GM18909 (cell line): ENCODE measurements at regions not wholly inside any gene's neighbourhood (a gene's known extent, or its start where the extent isn't known, plus 50 kb on each side); places are given as distances from the start of the nearest gene placed in this dataset.
A peak's percentile ranks its signal among the peaks of the same experiment; 100 is the strongest.

Source experiments
- ATAC-seq: cut with Tn5 transposase; IDR thresholded peaks from one replicate; pipeline ENCODE4 v1.9.1; 2021; ENCODE audit warnings: mild to moderate bottlenecking; ENCODE audit not compliant: unreplicated experiment, poor library complexity

DNA sequence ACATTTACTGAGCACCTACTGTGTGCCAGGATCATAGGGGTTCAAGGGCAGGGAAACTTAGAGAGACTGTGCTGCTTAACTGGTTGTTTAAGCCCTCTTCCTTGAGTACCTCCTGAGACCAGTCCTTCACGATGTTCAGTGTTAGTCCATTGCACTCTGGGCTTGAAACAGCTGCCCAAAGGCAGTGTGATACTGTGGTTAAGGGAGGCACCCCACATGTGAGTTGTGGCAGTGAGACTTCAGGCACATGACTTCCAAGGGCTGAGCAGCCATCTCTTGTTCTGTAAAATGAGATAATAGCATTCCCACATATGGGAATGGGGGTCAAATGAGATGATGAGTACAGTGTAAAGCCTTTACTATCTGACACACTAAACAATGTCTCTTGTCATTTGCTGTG is 75.1 kb downstream of the LINGO1 start:
- ATAC-seq = no peak

DNA sequence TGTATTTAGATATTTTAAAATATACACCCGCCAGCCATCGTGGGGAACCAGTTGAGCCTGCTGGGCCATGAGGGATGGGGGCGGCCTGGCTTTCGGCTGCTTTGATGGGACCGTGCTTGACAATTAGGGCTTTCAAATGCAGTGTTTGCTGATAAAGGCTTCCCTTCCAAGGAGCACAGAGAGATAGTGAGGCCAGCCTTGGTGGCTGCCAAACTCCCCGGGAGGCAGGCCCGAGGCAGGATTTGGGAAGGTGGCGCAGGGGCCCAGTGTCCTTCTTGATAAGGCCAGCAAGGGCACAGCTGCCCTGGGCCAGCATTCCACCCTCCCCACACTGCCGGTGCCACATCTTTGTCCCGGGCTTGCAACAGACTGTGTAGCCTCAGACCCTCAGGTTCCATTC is 75.6 kb downstream of the LINGO1 start:
- ATAC-seq = no peak

DNA sequence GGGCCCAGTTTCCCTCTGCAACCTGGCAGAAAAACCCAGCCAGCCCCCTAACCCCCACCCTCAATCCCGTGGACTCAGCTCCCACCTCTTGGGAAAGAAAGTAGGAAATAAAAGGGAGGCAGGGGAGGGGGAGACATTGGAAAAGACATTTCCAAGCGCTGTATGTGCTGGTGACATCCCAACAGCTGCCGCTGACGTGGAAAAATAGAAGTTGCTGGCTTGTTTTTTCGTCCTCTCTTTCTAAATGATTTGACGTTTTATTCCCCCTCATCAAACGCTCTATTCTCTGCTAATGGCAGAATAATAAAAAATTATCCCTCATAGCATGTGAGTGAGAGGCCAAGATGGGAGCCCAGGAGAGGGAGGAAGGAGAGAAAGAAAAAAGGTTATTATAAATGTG is 76.1 kb downstream of the LINGO1 start:
- no peak for ATAC-seq

DNA sequence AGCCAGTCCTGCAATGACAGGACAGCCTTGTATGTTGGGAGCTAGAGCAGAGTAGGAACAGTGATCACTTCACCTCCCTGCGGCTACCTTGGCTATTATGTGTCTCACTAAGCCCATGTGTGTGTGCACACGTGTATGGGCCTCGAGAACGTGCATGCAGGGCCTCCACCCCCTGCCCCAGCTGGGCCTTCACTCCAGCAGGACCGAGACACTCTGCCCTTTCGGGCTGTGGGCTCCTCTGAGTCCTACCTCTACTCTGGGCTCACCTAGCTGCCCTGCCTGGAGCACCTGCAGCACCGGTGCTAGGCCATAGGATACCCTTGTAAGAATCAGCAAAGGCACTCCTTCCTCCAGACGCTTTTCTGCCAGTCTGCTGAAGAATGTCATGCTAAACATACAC is 77.5 kb downstream of the LINGO1 start:
- no peak for ATAC-seq

DNA sequence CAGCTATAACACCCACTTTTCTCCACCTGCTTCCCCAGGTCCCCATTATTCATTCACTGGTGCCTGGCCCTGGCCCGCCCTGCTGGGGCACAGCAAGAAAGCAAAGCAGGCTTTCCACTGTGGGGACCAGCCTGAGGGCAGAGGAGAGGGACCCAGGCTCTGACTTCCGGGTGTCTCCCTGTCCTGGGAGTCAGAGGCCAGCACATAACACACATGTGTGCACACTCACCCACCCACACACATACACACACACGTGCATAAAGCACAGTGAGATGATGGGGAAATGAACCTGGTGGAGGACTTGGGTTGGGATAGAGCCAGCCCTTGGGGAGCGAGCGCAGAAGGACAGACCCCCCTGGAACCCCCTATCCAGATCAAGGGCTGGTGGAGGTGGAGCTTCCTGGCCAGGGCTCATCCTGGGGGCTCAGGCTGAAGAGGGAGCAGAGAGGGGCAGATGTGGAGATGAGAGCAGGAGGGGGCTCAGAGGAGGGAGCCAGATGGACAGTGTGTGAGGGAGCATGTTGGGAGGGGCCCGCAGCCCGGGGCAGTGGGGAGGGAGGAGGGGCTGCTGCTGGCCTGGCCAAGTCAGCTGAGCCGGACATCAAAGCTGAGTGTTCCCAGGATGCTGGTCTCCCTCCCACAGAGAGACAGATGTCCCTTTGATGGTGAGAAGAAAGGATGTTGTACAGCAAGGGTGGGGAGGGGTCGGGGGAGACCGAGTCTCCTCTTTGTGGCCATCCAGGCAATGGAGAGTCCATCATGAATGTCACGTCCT is 78.2 kb downstream of the LINGO1 start:
- ATAC-seq = no peak

DNA sequence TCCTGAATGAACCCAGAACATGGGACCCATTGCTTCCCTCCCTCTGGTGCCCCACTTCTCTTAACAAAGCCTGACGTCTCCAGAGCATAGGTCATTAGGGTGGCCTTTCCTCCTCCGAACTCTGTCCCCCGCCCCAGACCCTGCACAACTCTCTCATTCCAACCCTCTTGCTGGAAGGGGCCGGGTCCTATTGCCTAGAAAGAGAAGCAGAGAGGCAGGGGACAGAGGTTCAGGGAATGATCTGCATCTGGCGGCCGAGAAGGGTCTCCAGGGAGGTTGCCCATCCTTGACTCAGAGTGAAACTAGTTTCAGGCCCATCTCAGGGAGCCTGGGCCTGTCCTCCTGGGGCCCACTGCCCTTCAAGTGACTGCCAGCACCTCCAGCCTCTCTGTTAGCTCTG is 79.0 kb downstream of the LINGO1 start:
- no peak for ATAC-seq

DNA sequence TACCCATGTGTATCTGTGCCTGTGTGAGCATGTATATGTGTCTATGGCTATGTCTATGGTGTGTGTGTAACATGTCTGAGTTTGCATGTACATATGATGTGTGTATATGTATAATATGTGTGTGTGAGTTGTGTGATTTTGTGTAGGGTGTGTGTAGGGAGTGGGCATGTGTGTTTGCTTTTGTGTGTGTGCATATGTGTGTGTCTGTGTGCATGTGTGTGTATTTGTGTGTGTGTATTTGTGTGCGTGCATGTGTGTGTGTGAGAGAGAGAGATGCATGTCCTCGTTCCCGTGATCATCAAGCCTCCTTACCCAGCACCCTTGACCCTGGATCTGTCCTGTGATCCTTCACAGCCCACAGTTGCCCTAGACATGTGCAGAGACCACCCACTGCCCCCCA is 79.5 kb downstream of the LINGO1 start:
- ATAC-seq = no peak

DNA sequence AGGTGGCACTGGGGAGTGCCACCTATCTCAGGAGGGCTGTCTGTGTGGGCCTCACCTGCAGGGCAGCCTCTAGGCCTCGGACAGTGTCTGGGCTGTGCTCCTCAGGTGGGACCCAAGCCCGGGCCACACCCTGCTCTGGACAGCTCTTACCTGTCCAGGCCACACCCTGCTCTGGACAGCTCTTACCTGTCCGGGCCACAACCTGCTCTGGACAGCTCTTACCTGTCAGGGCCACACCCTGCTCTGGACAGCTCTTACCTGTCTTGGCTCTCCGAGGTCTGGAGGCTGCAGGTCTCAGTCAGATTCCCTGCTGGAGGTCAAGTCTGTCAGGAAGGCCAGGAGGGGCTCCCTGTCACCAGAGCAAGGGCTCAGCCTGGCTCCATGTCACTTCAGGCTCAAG is 80.6 kb downstream of the LINGO1 start:
- ATAC-seq = no peak

DNA sequence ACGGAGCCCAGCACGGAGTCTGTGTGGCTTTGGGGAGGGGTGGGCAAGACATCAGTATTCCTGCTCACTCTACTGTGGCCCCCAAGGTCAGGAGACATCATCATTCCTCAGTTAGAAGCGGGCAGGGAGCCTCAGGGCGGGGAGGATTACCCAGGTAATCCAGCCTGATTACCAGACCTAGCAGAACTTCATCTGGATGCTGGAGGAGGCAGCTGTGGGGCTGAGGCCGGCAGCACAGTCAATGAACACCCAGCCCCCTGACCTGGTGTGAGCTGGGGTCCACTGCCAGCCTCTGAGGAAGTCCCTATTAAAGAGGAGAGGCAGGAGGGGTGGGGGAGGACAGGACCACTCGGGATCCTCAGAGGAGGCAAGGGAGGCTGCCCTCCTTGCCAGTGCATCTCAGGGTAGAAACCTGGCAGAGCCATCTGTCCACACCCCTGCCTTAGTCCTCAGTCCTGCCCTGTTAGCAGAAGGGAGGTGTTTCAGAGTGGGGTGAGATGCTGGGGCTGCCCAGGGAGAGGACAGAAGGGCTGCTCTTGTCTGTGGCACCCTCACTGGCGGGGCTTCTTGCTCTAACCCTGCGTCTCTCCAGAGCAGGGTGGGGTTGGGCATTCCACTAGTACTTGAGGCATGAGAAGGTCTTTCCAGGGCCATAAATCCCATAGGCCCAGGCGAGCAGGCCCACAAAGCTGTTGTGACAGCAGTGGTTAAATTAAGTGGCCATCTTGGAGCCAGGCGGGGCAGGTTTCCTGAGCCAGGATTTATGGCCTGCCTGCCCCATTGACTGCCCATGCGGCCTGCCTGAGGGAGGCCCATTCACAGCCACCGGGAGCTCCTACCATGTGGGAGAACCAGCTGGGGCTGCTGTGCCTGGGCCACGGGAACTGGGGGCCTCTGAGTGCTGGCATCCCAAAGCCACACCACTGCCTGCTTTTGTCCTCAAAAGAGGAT is 82.1 kb downstream of the LINGO1 start:
- no peak for ATAC-seq

DNA sequence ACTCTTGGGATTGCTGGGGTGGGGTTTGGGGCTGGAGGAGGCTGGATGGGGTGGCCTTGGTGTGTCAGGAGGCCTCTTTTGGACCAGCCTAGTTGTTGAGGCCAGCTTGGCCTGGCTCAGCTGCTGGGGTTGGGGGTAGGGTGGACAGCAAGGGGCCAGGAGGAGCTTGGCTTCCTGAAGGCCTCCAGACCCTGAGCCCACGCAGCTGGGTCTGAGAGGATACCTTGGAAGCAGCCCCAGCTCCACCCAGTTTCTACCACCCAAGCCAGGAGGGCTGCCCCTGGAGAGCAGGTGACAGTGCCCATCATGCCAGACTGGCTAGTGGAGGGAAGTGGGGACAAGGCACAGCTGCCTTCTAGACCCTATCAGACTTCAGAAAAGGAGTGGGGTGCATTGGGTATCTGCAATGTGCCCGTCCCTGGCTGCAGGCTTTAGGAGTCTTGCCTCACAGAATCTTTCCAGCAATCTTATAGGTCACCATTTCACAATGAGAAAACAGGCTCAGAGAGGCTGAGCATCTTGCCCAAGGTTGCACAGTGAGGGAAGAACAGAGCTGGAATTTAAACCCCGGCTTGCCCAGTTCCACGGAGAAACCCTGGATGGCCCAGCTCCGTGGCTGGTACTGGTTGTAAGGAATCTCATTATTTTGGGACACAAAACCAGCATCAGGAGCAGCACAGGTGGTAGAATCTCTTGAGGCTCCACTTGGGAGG is 83.0 kb downstream of the LINGO1 start:
- no peak for ATAC-seq

DNA sequence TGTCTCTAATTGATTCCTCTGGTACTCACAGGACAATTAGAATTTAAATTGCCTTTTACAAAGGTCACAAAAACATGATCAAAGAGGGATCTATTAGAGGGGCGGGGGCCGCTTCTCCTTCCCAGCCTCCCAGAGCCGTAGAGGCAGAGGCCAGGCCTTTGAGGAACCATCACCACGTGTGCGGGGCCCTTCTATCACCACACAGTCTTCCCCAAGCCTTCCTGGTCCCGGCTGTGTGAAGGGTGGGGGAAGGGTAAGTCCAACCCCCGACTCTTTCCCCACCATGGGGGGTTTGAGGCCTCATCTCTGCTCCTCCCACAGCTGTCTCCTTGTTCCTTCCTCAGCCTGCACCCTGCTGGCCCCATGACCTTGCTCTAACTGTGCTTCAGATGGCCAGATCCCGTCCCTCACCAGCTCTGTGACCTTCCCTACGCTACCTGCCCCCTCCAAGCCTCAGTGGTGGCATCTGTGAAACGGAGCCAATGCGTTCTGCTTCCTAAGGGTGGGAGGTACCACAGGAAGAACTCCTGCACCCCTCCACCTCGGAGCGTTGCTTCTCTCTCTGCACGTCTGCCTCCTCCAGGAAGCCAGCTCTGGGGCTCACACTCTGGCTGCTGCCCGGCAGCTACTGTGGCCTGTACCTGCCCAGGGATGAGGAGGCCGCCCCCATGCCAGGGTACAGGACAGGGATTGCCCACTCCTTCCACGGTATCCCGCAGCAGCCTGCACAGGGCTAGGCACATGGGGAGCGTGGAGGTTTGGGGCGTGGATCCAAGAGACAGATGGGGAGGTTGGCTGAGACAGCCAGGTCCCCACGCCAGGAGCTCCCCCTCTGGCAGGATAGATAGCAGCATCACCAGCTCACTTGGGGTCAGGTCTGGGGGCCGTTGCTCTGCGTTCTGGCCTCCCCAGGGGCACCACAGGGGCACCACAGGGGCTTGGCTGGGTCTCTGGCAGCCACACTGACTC is 83.8 kb downstream of the LINGO1 start:
- ATAC-seq = no peak

DNA sequence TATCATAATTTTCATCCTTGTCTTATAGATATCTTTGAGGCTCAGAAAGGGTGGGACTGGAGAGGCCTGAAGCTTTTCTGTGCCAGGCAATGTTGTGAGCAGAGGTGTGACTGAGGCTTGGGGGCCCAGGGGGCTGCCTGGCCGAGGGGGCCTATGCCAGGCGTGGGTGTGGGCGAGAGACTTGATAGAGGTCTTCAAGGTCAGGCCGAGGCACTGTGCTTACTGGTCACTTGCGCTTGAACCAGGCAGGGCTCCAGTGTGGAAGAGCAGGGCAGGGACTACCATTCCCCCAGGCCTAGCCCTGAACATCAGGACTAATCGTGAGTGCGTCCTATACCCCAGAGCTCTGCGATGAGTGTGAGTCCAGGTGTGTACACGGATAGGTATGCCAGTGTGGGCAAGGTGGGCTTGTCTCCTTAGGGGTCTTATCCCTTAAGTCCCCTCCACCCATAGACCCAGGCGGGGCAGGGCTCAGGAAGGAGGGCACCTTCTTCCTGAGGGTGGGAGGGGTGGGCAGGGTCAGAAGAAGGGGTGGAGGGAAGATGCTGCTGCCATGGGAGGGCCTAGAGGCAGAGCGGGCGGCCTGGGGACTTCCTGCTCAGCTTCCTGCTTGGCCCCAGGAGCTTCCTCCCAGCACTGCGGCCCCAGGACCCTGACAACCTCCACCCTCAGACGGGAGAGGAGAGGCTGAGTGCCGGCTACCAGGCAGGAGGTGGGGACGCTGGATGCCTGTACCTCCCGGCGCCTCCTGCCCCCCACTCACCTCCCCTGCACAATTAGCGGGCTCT is 84.7 kb downstream of the LINGO1 start:
- ATAC-seq = no peak

DNA sequence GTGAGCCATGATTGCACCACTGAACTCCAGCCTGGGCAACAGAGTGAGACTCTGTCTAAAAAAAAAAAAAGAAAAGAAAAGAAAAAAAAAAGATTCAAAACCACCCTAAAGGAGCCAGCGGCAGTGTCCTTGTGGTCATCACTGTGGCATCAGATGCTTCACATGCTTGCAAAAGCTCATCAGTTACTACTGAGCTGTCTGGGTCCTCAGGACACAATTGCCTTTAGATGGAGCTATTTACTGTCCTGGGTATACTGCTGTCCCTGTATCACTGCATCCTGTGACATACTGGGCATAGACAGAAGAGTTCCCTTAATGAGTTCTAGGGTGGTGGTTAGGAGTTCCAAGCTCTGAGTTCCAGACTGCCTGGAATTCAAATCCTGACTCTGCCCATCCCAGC is 85.8 kb downstream of the LINGO1 start:
- ATAC-seq = no peak

DNA sequence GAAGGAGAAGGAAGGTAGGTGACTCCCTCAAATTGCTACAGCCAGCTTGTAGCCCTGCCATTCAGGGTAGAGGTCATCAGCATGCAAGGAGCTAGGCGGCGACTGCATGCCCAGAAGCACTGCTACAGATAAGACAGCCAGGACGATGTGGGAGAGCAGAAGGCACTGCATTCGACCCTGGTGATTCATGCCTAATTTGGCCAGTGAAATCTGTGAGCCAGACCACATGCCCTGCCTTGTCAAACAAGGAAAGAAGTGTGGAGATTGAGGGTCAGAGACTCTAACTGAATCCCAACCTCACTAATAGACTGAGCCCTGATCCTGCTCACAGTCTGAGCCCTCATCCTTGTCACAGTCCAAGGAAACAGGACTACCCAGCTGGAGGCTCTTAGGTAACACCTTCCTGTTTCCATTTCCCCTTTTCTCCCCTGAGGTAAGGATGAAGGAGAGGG is 86.6 kb downstream of the LINGO1 start:
- no peak for ATAC-seq

DNA sequence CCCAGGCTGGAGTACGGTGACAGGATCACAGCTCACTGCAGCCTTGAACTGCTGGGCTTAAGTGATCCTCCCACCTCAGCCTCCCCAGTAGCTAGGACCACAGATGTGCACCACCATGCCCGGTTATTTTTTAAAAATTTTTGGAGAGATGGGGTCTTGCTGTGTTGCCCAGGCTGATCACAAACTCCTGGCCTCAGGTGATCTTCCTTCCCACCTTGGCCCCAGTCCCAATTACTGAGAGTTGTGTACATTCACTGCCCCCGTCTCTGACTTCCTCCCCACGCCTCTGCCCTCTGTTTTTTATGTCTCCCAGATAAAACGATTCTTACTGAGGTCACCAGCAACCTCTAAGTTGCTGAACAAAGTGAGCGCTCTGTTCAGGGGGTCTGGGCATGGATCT is 87.7 kb downstream of the LINGO1 start:
- ATAC-seq = no peak

DNA sequence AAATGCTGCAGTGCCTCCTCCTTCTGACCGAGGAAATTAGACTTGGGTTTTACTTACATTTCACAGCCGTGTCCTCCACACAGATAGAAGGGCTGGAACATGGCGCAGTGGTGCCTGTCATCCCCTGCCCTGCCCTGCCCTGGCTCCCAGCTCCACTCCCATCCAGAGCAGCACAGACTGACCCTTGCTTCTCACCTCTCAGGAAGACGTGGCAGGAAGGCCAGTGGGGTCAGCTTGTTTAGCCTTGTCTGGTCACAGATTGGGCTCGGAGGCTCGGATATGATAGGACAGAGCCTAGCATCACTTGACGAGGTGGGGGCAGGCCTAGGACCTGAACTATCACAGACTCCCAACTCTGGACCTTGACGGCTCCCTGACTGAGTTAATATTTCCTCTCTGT is 88.5 kb downstream of the LINGO1 start:
- no peak for ATAC-seq

DNA sequence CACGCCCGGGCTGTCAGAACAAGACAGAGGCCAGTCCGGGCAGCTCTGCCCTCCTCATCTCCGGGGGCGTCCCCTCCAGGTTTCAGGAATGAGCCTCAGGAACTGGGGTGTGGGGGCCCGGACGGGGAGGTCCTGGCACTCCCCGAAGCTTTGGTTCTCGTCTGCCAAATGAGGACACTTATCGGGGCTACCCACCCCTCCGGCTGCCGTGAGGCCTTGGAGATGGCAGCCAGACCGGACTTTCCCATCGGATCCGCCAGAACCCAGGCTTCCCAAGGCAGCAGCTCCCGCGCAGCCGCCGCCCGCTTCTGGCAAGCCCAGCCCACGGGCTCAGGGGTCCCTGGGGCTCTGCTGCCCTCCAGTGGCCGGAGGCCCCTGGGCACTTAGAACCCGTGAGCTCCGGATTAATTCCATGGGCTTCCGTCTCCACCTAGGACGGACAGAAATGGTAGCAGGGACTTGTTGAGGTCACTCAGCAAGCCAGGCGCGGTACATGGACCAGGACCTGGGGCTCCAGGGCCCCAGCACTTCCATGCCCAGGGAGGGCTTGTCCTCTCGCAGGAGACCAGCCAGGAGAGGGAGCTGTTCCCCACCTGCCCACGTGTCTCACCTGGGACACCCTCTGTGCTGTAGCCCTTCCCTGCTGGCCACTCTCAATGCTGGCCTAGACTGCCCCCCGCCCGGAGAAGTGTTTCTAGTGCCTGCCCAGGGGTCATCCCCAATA is 89.4 kb downstream of the LINGO1 start:
- peak; percentile 76 for ATAC-seq

DNA sequence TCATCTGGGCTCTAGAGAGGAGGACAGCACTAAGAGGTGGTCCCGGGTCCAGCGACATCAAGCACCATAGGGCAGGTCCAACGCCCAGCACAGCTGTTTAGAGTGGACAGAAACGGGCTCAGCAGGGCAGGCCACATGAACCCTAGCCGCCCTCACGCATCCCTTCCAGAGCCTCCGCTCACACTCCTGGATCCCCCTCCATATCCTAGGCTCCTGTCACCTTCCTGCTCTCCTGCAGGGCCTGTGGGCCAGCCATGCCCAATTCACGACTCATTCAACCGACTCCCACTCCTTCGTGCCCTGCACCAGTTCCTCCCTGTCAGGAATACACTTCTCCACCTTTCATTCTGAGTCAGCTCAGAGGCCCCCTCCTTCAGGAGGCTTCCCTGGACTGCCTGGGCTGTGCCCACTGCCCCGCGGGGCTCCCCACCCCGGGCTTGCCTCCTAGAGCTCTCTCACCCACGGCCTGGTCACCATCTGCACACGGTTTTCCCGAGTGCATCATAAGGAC is 90.2 kb downstream of the LINGO1 start:
- ATAC-seq = no peak
